GM13977 (cell line): ENCODE measurements at regions not wholly inside any gene's neighbourhood (a gene's known extent, or its start where the extent isn't known, plus 50 kb on each side); places are given as distances from the start of the nearest gene placed in this dataset.

Experiments used
- DNase-seq: peaks from one replicate; pipeline ENCODE4 v3.0.0; 2012; ENCODE audit warnings: low spot score
- in situ Hi-C: fragments of 300-500 bp; cut with MboI; formaldehyde crosslinking; loops from one replicate; pipeline ENCODE4 v1.12.0; 2022; ENCODE audit warnings: low sequenced_read_pairs, low pct_unique_long_range_greater_than_20kb, mixed read lengths, inconsistent platforms; ENCODE audit not compliant: unreplicated experiment
- TF ChIP-seq, protein P1 (sequence below): IDR thresholded peaks from 2 replicates; pipeline ENCODE4 v1.5.1; 2012; ENCODE audit warnings: mild to moderate bottlenecking, control low read depth; ENCODE audit not compliant: insufficient read depth; ENCODE audit errors: extremely low read depth, missing control alignments

DNA sequence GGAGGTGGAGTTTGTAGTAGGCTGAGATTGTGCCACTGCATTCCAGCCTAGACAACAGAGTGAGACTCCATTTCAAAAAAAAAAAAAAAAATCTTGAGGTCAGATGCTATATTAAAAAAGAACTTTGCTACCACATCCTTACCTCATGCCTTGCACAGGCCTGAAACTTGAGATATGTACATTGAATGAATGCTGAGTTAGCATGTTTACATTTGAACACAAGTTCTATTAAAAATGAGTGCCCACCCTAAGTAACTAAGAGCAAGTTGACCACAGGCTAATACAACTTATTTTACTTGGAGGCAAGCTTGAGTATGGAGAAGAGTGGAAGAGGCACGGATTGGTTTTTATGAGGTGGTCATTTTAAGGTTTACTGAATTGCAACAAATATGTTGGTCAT, 276.6 kb upstream of the GATB start:
- DNase-seq: no peak
- TF ChIP-seq, protein P1, sequence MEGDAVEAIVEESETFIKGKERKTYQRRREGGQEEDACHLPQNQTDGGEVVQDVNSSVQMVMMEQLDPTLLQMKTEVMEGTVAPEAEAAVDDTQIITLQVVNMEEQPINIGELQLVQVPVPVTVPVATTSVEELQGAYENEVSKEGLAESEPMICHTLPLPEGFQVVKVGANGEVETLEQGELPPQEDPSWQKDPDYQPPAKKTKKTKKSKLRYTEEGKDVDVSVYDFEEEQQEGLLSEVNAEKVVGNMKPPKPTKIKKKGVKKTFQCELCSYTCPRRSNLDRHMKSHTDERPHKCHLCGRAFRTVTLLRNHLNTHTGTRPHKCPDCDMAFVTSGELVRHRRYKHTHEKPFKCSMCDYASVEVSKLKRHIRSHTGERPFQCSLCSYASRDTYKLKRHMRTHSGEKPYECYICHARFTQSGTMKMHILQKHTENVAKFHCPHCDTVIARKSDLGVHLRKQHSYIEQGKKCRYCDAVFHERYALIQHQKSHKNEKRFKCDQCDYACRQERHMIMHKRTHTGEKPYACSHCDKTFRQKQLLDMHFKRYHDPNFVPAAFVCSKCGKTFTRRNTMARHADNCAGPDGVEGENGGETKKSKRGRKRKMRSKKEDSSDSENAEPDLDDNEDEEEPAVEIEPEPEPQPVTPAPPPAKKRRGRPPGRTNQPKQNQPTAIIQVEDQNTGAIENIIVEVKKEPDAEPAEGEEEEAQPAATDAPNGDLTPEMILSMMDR: no peak
- in situ Hi-C loops: no loop called here

DNA sequence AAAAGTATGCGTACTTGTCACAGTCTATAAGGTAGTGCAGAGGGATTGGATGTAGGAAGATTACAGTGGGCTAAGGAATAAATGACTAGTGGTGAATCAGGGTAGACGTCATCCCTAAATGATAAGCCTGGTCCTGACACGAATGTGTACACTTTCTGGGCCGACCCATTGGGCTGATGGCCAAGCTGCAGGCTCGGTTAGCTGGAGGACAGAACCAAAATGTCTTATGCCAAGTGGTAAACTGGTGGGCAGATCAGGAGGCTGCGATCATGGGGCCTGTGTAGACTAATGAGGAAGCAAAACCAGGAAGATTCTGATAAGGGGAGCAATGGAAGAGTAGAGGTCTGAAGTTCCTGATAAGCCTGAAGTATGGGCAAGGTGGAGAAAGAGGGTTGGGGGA, 272.8 kb upstream of the GATB start:
- TF ChIP-seq, protein P1: no peak
- in situ Hi-C loops: no loop called here
- no peak for DNase-seq

DNA sequence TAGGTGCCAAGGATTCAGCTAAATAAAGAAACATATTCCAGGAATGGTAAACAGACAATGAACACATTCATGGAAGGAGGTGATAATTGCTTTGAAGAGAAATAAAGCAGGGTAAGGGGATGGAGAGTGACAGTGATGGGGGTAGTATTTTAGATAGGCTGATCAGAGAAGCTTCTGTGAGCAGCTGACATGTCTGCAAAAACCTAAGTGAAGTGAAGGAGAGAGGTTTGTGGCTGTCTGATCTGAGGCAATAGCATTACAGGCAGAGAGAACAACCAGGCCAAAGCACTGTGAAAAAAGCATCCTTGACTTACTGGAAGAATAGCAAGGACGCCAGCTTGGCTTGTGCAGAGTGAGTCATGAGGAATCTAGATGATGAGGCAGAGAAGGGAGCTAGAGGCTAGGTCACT, 271.9 kb upstream of the GATB start:
- DNase-seq: no peak
- in situ Hi-C loops: no loop called here
- TF ChIP-seq, protein P1: no peak

DNA sequence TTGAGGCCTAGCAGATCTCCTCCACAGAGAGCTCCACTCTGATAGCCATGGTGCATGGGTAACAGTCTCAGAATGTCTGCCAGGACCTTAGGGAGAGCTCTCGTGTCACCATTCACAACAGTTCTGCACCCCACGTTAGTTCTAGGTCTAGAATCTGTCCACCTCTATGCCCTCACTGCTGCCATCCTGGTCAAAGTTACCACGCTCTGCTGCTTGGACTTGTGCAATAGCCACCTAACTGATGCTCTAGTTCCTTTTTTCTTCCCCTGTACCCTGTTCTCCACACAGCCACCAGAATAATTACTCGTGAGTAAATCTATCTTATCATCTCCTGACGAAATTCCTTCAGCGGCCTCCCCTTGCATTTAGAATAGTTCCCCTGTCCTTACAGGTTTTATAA, 268.8 kb upstream of the GATB start:
- DNase-seq: no peak
- in situ Hi-C loops: no loop called here
- TF ChIP-seq, protein P1: no peak

DNA sequence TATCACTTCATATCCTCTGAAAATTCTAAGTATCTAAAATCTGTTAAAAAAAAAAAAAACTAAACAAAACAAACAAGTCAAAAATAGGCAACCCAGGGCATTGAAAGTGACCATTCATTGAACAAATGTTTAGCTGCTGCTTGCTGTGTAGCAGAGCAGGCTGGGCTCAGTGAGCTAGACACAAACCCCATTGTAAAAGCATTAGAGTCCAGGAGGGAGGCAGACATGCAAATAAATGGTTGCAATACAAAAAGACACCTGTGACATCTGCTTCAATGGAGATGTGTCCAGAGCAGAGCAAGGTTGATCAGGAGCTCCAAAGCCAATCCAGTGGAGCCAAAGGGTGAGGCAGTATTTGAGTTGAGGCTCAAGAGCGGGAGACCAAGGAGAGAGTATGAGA, 267.3 kb upstream of the GATB start:
- TF ChIP-seq, protein P1: no peak
- DNase-seq: no peak
- in situ Hi-C loops: no loop called here

DNA sequence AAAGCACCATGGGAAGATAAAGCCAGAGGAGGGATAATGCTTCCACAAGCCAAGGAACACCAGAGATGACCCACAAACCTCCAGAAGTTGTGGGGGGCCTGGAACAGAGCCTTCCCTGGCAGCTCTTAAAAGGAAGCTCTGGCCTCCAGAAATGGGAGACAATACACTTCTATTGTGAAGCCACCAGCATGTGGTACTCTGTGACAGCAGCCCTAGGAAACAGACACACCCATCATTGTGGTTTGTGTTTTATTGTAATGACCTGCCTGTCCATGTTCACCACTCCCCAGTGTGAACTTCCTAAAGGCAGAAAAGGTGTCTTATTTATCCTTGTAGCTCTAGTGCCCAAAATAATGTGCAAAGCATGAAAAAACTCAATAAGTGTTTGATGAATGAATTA, 264.1 kb upstream of the GATB start:
- in situ Hi-C loops: no loop called here
- TF ChIP-seq, protein P1: no peak
- DNase-seq: no peak

DNA sequence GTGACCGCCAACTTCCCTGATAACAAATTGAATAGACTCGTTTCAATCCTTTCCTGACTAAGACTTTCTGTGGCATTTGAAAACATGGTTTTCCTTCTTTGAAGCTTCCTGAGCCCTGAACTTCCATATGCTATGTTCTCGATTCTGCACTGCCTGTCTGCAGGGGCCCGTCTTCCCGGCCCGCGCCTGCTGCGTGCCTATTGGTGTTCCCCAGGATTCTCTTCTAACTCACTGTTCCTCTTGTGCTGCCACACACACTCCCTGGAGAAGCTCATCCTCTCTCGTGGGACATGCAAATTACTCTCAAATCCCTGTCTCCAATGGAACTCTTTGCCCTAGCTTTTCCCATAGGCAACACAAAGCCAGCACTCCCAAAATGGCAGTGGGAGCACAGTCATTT, 262.9 kb upstream of the GATB start:
- in situ Hi-C loops: no loop called here
- DNase-seq: no peak
- TF ChIP-seq, protein P1: no peak
